ENCODE measurements at regions not wholly inside any gene's neighbourhood (a gene's known extent, or its start where the extent isn't known, plus 50 kb on each side); places are given as distances from the start of the nearest gene placed in this dataset.
"Not testable (repeated sequence)": the region's sequence is repeated elsewhere in the genome, so short reads cannot be mapped to it uniquely, and the experiment has no call there.

DNA sequence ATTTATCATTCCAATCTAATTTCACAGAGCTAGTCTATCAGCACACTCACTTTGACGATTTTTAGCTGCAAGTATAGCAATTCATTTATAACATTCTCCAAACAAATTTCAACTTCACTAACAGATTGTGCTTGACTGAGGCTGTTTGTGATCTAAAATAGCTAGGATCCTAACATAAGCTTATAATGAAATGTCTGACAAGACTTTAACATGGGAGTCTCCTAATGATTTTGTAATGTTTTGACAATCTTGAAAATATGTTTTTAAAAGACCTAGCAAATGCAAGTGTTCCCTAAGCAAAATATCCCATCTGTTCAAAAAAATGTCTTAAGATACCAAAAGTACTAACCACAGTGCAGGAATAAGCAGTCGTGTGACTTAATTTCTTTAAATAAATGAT lies 889.5 kb upstream of the SPRY2 start:
- Mint-ChIP-seq H3K36me3 (ENCODE audit: low read depth) (no peaks in the 10 kb centered on the region), H3K27ac (no peak overlapping the region), H3K4me3 (no peak overlapping the region), H3K9me3 (peaks cover 3% of the 10 kb centered on the region), H3K4me1 (ENCODE audit: low read depth) (no peaks in the 10 kb centered on the region), H3K27me3 (no peaks in the 10 kb centered on the region)

DNA sequence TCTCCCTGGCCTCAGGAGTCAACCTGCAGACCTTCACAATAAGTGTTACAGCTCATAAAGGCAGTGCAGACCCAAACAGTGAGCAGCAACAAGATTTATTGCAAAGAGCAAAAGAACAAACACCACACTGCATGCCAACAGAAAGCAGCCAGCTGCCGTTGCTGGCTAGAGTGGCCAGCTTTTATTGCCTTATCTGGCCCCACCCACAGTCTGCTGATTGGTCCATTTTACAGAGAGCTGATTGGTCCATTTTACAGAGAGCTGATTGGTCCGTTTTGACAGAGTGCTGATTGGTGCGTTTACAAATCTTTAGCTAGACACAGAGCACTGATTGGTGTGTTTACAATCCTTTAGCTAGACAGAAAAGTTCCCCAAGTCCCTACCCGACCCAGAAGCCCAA lies 885.9 kb upstream of the SPRY2 start:
- H3K4me3 Mint-ChIP-seq; H3K27ac Mint-ChIP-seq; H3K27me3 Mint-ChIP-seq; H3K4me1 Mint-ChIP-seq (ENCODE audit: low read depth); H3K9me3 Mint-ChIP-seq; H3K36me3 Mint-ChIP-seq (ENCODE audit: low read depth): not testable (repeated sequence)

- H3K4me3 Mint-ChIP-seq: no peak overlapping the region
- peaks cover 7% of the 10 kb centered on the region for H3K9me3 Mint-ChIP-seq
- no peaks in the 10 kb centered on the region for H3K4me1 Mint-ChIP-seq (ENCODE audit: low read depth)
- H3K27me3 Mint-ChIP-seq: no peaks in the 10 kb centered on the region
- no peak overlapping the region for H3K27ac Mint-ChIP-seq
- H3K36me3 Mint-ChIP-seq (ENCODE audit: low read depth): no peaks in the 10 kb centered on the region
These were observed 883.4 kb upstream of the SPRY2 start for GRCh38 chr13:81224209-81224833.

- no peaks in the 10 kb centered on the region for H3K4me1 Mint-ChIP-seq (ENCODE audit: low read depth)
- no peak overlapping the region for H3K4me3 Mint-ChIP-seq
- H3K27me3 Mint-ChIP-seq: no peaks in the 10 kb centered on the region
- no peaks in the 10 kb centered on the region for H3K36me3 Mint-ChIP-seq (ENCODE audit: low read depth)
- no peak overlapping the region for H3K27ac Mint-ChIP-seq
- peaks cover 6% of the 10 kb centered on the region for H3K9me3 Mint-ChIP-seq
These were observed 882.9 kb upstream of the SPRY2 start for GRCh38 chr13:81223778-81224177.

- H3K27me3 Mint-ChIP-seq: no peaks in the 10 kb centered on the region
- H3K27ac Mint-ChIP-seq: no peak overlapping the region
- no peaks in the 10 kb centered on the region for H3K4me1 Mint-ChIP-seq (ENCODE audit: low read depth)
- H3K36me3 Mint-ChIP-seq (ENCODE audit: low read depth): no peaks in the 10 kb centered on the region
- H3K9me3 Mint-ChIP-seq: peaks cover 5% of the 10 kb centered on the region
- H3K4me3 Mint-ChIP-seq: no peak overlapping the region
These were observed 870.8 kb upstream of the SPRY2 start for GRCh38 chr13:81211713-81212112.

DNA sequence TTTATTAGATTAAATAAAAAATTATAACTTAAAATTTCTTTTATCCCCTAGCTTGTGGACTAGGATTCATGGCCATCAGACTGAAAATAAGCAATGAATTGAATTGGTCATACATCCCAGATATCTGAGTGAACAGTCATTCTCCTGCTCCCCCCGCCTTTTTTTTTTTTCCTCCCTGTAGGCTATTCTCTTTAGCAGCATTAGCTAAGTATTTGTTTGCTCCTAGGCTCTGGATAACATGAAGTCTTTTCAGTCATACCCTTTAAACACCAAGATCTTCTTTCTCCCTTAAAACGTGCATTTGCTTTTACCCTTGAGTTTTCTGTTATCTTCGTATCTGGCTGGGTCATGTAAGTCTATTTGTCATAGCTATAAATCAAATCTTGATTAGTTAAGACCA lies 866.7 kb upstream of the SPRY2 start:
- no peak overlapping the region for H3K27ac Mint-ChIP-seq
- no peaks in the 10 kb centered on the region for H3K36me3 Mint-ChIP-seq (ENCODE audit: low read depth)
- peaks cover 3% of the 10 kb centered on the region for H3K9me3 Mint-ChIP-seq
- no peaks in the 10 kb centered on the region for H3K27me3 Mint-ChIP-seq
- no peak overlapping the region for H3K4me3 Mint-ChIP-seq
- no peaks in the 10 kb centered on the region for H3K4me1 Mint-ChIP-seq (ENCODE audit: low read depth)

DNA sequence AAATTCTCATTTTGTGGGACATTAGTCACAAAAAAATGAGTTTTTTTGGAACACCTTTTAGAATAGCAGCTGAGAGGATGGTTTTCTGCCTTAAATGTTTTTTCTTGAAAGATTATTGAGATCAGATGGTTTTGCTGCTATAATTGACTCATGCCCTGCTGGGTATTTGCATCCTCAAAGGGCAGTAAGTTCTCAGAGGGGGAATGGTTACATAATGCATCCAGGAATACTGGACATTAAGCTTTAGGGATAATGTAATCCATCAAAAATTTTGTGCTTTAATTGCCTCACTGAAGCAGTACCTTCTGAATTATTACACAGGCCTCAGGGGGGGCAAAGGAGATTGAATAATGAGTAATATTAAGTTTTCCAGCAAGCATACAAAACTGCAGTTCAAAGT lies 866.3 kb upstream of the SPRY2 start:
- peaks cover 3% of the 10 kb centered on the region for H3K9me3 Mint-ChIP-seq
- no peak overlapping the region for H3K4me3 Mint-ChIP-seq
- no peaks in the 10 kb centered on the region for H3K27me3 Mint-ChIP-seq
- no peak overlapping the region for H3K27ac Mint-ChIP-seq
- no peaks in the 10 kb centered on the region for H3K4me1 Mint-ChIP-seq (ENCODE audit: low read depth)
- no peaks in the 10 kb centered on the region for H3K36me3 Mint-ChIP-seq (ENCODE audit: low read depth)

DNA sequence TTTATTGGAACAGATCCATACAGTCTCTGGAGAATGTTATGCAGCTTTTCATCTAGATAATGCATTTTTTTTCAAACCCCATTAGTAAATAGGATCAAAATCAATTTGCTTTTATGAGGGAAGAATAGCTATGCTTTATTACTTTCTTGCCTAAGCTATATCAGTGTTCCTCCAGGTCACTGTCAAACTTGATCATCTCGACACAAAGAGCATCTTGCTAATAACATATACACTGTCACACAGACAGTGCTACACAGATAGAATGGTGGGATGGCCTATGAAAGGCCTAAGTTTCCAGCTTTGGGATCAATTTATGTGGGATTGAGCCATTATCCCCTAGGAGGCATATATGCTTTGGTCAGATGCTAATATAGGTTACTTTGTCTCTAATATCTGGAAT lies 862.9 kb upstream of the SPRY2 start:
- Mint-ChIP-seq H3K27me3 (no peaks in the 10 kb centered on the region), H3K27ac (no peak overlapping the region), H3K4me1 (ENCODE audit: low read depth) (no peaks in the 10 kb centered on the region), H3K36me3 (ENCODE audit: low read depth) (no peaks in the 10 kb centered on the region), H3K9me3 (peaks cover 9% of the 10 kb centered on the region), H3K4me3 (no peak overlapping the region)

GRCh38 chr13:81199956-81200355 lies 859.0 kb upstream of the SPRY2 start:
- Mint-ChIP-seq H3K36me3 (ENCODE audit: low read depth) (no peaks in the 10 kb centered on the region), H3K9me3 (peaks cover 13% of the 10 kb centered on the region), H3K27me3 (no peaks in the 10 kb centered on the region), H3K27ac (no peak overlapping the region), H3K4me3 (no peak overlapping the region), H3K4me1 (ENCODE audit: low read depth) (no peaks in the 10 kb centered on the region)

GRCh38 chr13:81197966-81198365 lies 857.0 kb upstream of the SPRY2 start:
- Mint-ChIP-seq H3K36me3 (ENCODE audit: low read depth) (no peaks in the 10 kb centered on the region), H3K9me3 (peaks cover 21% of the 10 kb centered on the region), H3K4me1 (ENCODE audit: low read depth) (no peaks in the 10 kb centered on the region), H3K4me3 (no peak overlapping the region), H3K27ac (no peak overlapping the region), H3K27me3 (no peaks in the 10 kb centered on the region)

- H3K9me3 Mint-ChIP-seq: peaks cover 23% of the 10 kb centered on the region
- H3K4me1 Mint-ChIP-seq (ENCODE audit: low read depth): no peaks in the 10 kb centered on the region
- H3K4me3 Mint-ChIP-seq: no peak overlapping the region
- H3K36me3 Mint-ChIP-seq (ENCODE audit: low read depth): no peaks in the 10 kb centered on the region
- H3K27ac Mint-ChIP-seq: no peak overlapping the region
- no peaks in the 10 kb centered on the region for H3K27me3 Mint-ChIP-seq
These were observed 856.6 kb upstream of the SPRY2 start for GRCh38 chr13:81197483-81197882.

GRCh38 chr13:81194362-81194761 lies 853.4 kb upstream of the SPRY2 start:
- Mint-ChIP-seq H3K4me3 (no peak overlapping the region), H3K27me3 (no peaks in the 10 kb centered on the region), H3K4me1 (ENCODE audit: low read depth) (no peaks in the 10 kb centered on the region), H3K36me3 (ENCODE audit: low read depth) (no peaks in the 10 kb centered on the region), H3K9me3 (peaks cover 22% of the 10 kb centered on the region), H3K27ac (no peak overlapping the region)

- H3K4me3 Mint-ChIP-seq: no peak overlapping the region
- no peaks in the 10 kb centered on the region for H3K36me3 Mint-ChIP-seq (ENCODE audit: low read depth)
- H3K27ac Mint-ChIP-seq: no peak overlapping the region
- H3K9me3 Mint-ChIP-seq: peaks cover 4% of the 10 kb centered on the region
- H3K4me1 Mint-ChIP-seq (ENCODE audit: low read depth): no peaks in the 10 kb centered on the region
- H3K27me3 Mint-ChIP-seq: no peaks in the 10 kb centered on the region
These were observed 843.8 kb upstream of the SPRY2 start for GRCh38 chr13:81184556-81185265.

GRCh38 chr13:81172603-81173002 lies 831.7 kb upstream of the SPRY2 start:
- H3K27ac Mint-ChIP-seq: no peak overlapping the region
- H3K4me3 Mint-ChIP-seq: no peak overlapping the region
- H3K27me3 Mint-ChIP-seq: no peaks in the 10 kb centered on the region
- H3K36me3 Mint-ChIP-seq (ENCODE audit: low read depth): no peaks in the 10 kb centered on the region
- no peaks in the 10 kb centered on the region for H3K4me1 Mint-ChIP-seq (ENCODE audit: low read depth)
- H3K9me3 Mint-ChIP-seq: no peaks in the 10 kb centered on the region

DNA sequence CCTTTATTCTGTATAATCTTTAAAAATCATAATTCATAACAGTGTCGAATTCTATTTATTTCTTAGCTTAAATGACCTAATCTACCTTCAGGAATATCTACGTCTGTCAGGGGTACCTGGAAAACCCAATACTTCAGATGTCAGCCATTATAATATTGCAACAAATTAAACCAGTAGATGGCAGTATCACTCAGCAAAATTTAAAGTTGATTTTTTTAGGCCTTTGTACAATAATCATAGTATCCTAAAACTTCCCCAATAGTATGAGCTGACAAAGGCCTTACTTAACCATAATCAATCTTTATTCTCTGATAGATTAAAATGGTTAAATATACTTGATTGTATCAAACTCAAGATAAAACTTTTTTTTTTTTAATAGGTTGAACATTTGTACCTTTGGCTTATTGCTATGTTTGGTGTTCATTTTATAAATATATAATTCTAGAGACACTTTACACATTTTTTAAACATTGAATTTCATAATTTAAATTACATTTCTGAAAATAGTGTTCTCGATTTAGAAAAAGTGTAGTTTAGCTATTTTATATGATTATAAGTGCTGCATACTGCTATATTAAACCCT lies 830.2 kb upstream of the SPRY2 start:
- Mint-ChIP-seq H3K9me3 (peaks cover 4% of the 10 kb centered on the region), H3K27me3 (no peaks in the 10 kb centered on the region), H3K36me3 (ENCODE audit: low read depth) (no peaks in the 10 kb centered on the region), H3K27ac (no peak overlapping the region), H3K4me3 (no peak overlapping the region), H3K4me1 (ENCODE audit: low read depth) (no peaks in the 10 kb centered on the region)

GRCh38 chr13:81163823-81164222 lies 822.9 kb upstream of the SPRY2 start:
- not testable (repeated sequence) for H3K27me3 Mint-ChIP-seq; H3K4me1 Mint-ChIP-seq (ENCODE audit: low read depth); H3K4me3 Mint-ChIP-seq; H3K27ac Mint-ChIP-seq; H3K9me3 Mint-ChIP-seq; H3K36me3 Mint-ChIP-seq (ENCODE audit: low read depth)
